Endothelial cell of umbilical vein (primary cell): ENCODE measurements at regions not wholly inside any gene's neighbourhood (a gene's known extent, or its start where the extent isn't known, plus 50 kb on each side); places are given as distances from the start of the nearest gene placed in this dataset.

Experiments used
- BruUV-seq: library from RNA; stranded (reverse); fragments of 400-500 nt; replicated peaks from 2 replicates; lab custom pipeline; 2021; lab: Mats Ljungman, UMichigan
- CTCF ChIA-PET: fragments of 300-600, 350-600 bp; sonication (Branson Sonifier 250); formaldehyde crosslinking; loops from one replicate; lab custom pipeline; 2021; ENCODE audit warnings: antibody characterized with exemption, inconsistent platforms; lab: Charles Lee
- POLR2A ChIA-PET: fragments of 300-600, 350-600 bp; sonication (Branson Sonifier 250); formaldehyde crosslinking; loops from one replicate; lab custom pipeline; 2021; ENCODE audit warnings: antibody characterized with exemption, inconsistent platforms; lab: Charles Lee
- DNase-seq: peaks from one replicate; pipeline ENCODE4 v3.0.0-alpha.2; 2011; ENCODE audit warnings: low read depth, low spot score
- FAIRE-seq: peaks from 2 replicates; lab custom pipeline; 2011; peaks lifted over from hg19 to GRCh38; lab: Jason Lieb, UNC
- H2AFZ ChIP-seq: 2 replicates; pipeline ENCODE4 v1.6.0; 2012; ENCODE audit warnings: low read depth, low read length, control low read depth, inconsistent platforms
- H3K27ac ChIP-seq: 2 replicates; pipeline ENCODE4 v1.5.1; 2011; ENCODE audit warnings: low read depth, mild to moderate bottlenecking, control low read depth, low read length, moderate library complexity; ENCODE audit not compliant: insufficient read depth
- H3K27me3 ChIP-seq, 2 experiments: 2 replicates each; pipeline versions ENCODE4 v1.6.0 to v1.6.1; 2011; ENCODE audit warnings: low read length in 2 of 2, mixed read lengths in 1 of 2; ENCODE audit not compliant: control insufficient read depth in 2 of 2, insufficient read depth in 2 of 2
- H3K36me3 ChIP-seq, 2 experiments: 2 replicates in 1 of 2; 3 replicates in 1 of 2; pipeline ENCODE4 v1.5.1; 2011; ENCODE audit warnings: low read length in 2 of 2, mild to moderate bottlenecking in 1 of 2, moderate library complexity in 1 of 2; ENCODE audit not compliant: control insufficient read depth in 2 of 2, insufficient read depth in 2 of 2; ENCODE audit errors: extremely low read depth in 1 of 2
- H3K4me1 ChIP-seq: 3 replicates; pipeline ENCODE4 v1.5.1; 2011; ENCODE audit warnings: mild to moderate bottlenecking, low read length; ENCODE audit not compliant: control insufficient read depth, insufficient read depth; ENCODE audit errors: extremely low read depth
- H3K4me2 ChIP-seq: 2 replicates; pipeline ENCODE4 v1.6.1; 2011; ENCODE audit warnings: low read length, control low read depth, mixed read lengths; ENCODE audit not compliant: insufficient read depth
- H3K4me3 ChIP-seq, 3 experiments: fragments of 200-600 bp in 1 of 3; sonication (generic), shearing (Covaris generic) in 1 of 3; replicated peaks in 1 of 3; 2 replicates each; pipeline ENCODE4 v1.5.1; 2011 to 2016; ENCODE audit warnings: control low read depth in 3 of 3, low read length in 3 of 3, mild to moderate bottlenecking in 2 of 3, inconsistent platforms in 1 of 3, low read depth in 1 of 3, moderate library complexity in 1 of 3; ENCODE audit not compliant: insufficient read depth in 1 of 3
- H3K79me2 ChIP-seq: 2 replicates; pipeline ENCODE4 v1.6.0; 2012; ENCODE audit warnings: low read length, inconsistent platforms; ENCODE audit not compliant: control insufficient read depth, insufficient read depth
- H3K9ac ChIP-seq: replicated peaks from 2 replicates; pipeline ENCODE3; 2011; ENCODE audit warnings: low read length, control low read depth; ENCODE audit not compliant: insufficient read depth; ENCODE audit errors: extremely low read depth
- H3K9me1 ChIP-seq: replicated peaks from 3 replicates; pipeline ENCODE4 v1.6.0; 2011; ENCODE audit warnings: mild to moderate bottlenecking, low read length; ENCODE audit not compliant: control insufficient read depth, insufficient read depth; ENCODE audit errors: extremely low read depth
- H3K9me3 ChIP-seq: replicated peaks from 2 replicates; pipeline ENCODE4 v1.5.1; 2012; ENCODE audit warnings: low read length, inconsistent platforms; ENCODE audit not compliant: control insufficient read depth, insufficient read depth
- H4K20me1 ChIP-seq: replicated peaks from 2 replicates; pipeline ENCODE3; 2011; ENCODE audit warnings: mild to moderate bottlenecking, low read length; ENCODE audit not compliant: control insufficient read depth, insufficient read depth; ENCODE audit errors: extremely low read depth
- CTCF ChIP-seq, 2 donors: IDR thresholded peaks; 1 replicate in 1 of 2; 2 replicates in 1 of 2; pipeline ENCODE4 v1.5.1; 2011; ENCODE audit warnings: low read length in 2 of 2, mild to moderate bottlenecking in 2 of 2, moderate library complexity in 2 of 2, control low read depth in 1 of 2, inconsistent platforms in 1 of 2, low read depth in 1 of 2; ENCODE audit not compliant: insufficient read depth in 1 of 2; ENCODE audit errors: extremely low read depth in 1 of 2
- EZH2 ChIP-seq: IDR thresholded peaks from 2 replicates; pipeline ENCODE4 v1.6.1; 2012; ENCODE audit warnings: borderline replicate concordance, low read depth, mild to moderate bottlenecking, moderate library complexity, low read length, inconsistent platforms; ENCODE audit not compliant: severe bottlenecking
- FOS ChIP-seq: IDR thresholded peaks from 2 replicates; pipeline ENCODE4 v1.6.1; 2011; ENCODE audit warnings: mild to moderate bottlenecking, low read length, moderate library complexity, borderline replicate concordance; ENCODE audit not compliant: insufficient read depth
- GATA2 ChIP-seq: IDR thresholded peaks from 2 replicates; pipeline ENCODE4 v1.7.0; 2011; ENCODE audit warnings: low read depth, mild to moderate bottlenecking, moderate library complexity, mixed read lengths, low read length; ENCODE audit not compliant: insufficient read length, insufficient read depth
- JUN ChIP-seq: IDR thresholded peaks from 2 replicates; pipeline ENCODE4 v1.6.1; 2011; ENCODE audit warnings: borderline replicate concordance, low read depth; ENCODE audit not compliant: insufficient read length, insufficient read depth
- MAX ChIP-seq: IDR thresholded peaks from 2 replicates; pipeline ENCODE4 v1.6.1; 2011; ENCODE audit not compliant: insufficient read depth, insufficient read length
- MYC ChIP-seq: IDR thresholded peaks from one replicate; pipeline ENCODE4 v1.6.1; 2011; ENCODE audit warnings: mild to moderate bottlenecking, low read depth, low read length
- POLR2A ChIP-seq: IDR thresholded peaks from 2 replicates; pipeline ENCODE4 v1.6.1; 2012; ENCODE audit warnings: low read depth, mild to moderate bottlenecking, control low read depth, low read length
- POLR2AphosphoS5 ChIP-seq: IDR thresholded peaks from 2 replicates; pipeline ENCODE4 v1.6.1; 2012; ENCODE audit warnings: low read depth, mild to moderate bottlenecking, control low read depth, low read length, moderate library complexity; ENCODE audit not compliant: insufficient read depth
- dilution Hi-C: fragments of 300-500 bp; cut with MboI; formaldehyde crosslinking; loops from one replicate; pipeline ENCODE4 v1.15.0; 2019; ENCODE audit warnings: low sequenced_read_pairs; ENCODE audit not compliant: extremely low pct_ligation_motif_present
- intact Hi-C: fragments of 100-400 bp; cut with micrococcal nuclease; formaldehyde crosslinking; loops from one replicate; pipeline ENCODE4 v1.10.0; 2022

- Histone ChIP-seq H3K4me1 (no peaks in the 10 kb centered on the region), H3K9me3 (no peaks in the 10 kb centered on the region), H2AFZ (no peak overlapping the region), H3K79me2 (no peaks in the 10 kb centered on the region), H4K20me1 (no peaks in the 10 kb centered on the region), H3K4me2 (no peak overlapping the region), H3K4me3 (no peak overlapping the region), H3K9ac (no peak overlapping the region), H3K27ac (no peak overlapping the region), H3K36me3 (no peaks in the 10 kb centered on the region), H3K9me1 (no peaks in the 10 kb centered on the region), H3K27me3 (peaks cover 3 to 4% of the 10 kb centered on the region in 2 experiments)
- POLR2A ChIA-PET = no interaction called here
- no peak for FAIRE-seq
- TF ChIP-seq POLR2A (no peak), GATA2 (no peak), MYC (no peak), MAX (no peak), EZH2 (no peak), FOS (no peak), JUN (no peak), CTCF (IDR thresholded peaks at IDR 0.05; ENCODE audit: extremely low read depth in 1 of 2, insufficient read depth in 1 of 2, low read depth in 1 of 2, low read length in 2 of 2) (no peak), POLR2AphosphoS5 (no peak)
- no TSS peak for BruUV-seq
- CTCF ChIA-PET = interaction anchor here (1.6 to 5.5 kb wide), 6 partner anchors 24 to 1301 kb away, joined by 4 to 81 read pairs (median 16); no protein-coding TSS in a partner anchor
- intact Hi-C loops = loop anchor here (1.0 kb wide), 3 partner anchors 154 to 1293 kb away; no protein-coding TSS in a partner anchor
- no peak for DNase-seq
- dilution Hi-C loops = no loop called here
These were observed 242.1 kb downstream of the CDC5L start for GRCh38 chr6:44629636-44630035.
